ENCODE measurements at regions not wholly inside any gene's neighbourhood (a gene's known extent, or its start where the extent isn't known, plus 50 kb on each side); places are given as distances from the start of the nearest gene placed in this dataset.

- Histone ChIP-seq H3K36me3 (ENCODE audit: control insufficient read depth in 2 of 2, insufficient read depth in 1 of 2, low read length in 2 of 2) (no peaks in the 10 kb centered on the region), H3K4me3 (ENCODE audit: low read depth, low read length) (no peak overlapping the region), H3K27ac (ENCODE audit: extremely low read depth, low read depth, low read length) (no peak overlapping the region), H3K4me1 (ENCODE audit: control insufficient read depth, insufficient read depth, low read length) (no peaks in the 10 kb centered on the region), H3K9me3 (ENCODE audit: control insufficient read depth, insufficient read depth, low read depth, low read length) (no peaks in the 10 kb centered on the region)
- CTCF ChIA-PET, result no interaction called here
- POLR2A ChIA-PET, result no interaction called here
- TF ChIP-seq ZNF580 (tag by site-specific recombination; IDR thresholded peaks at IDR 0.05) (no peak), ZNF26 (tag by site-specific recombination; IDR thresholded peaks at IDR 0.05) (no peak), ZNF416 (tag by site-specific recombination; IDR thresholded peaks at IDR 0.05) (no peak), ZNF560 (tag by site-specific recombination; IDR thresholded peaks at IDR 0.05; ENCODE audit: borderline replicate concordance) (no peak)
These were observed 986.9 kb downstream of the TYW1 start for GRCh38 chr7:67983486-67983885.

- H3K9me3 ChIP-seq (ENCODE audit: control insufficient read depth, insufficient read depth, low read depth, low read length), result no peaks in the 10 kb centered on the region
- no peak overlapping the region for H3K4me3 ChIP-seq (ENCODE audit: low read depth, low read length)
- POLR2A ChIA-PET, result no interaction called here
- CTCF ChIA-PET, result no interaction called here
- H3K27ac ChIP-seq (ENCODE audit: extremely low read depth, low read depth, low read length), result no peak overlapping the region
- H3K4me1 ChIP-seq (ENCODE audit: control insufficient read depth, insufficient read depth, low read length), result no peaks in the 10 kb centered on the region
- H3K36me3 ChIP-seq (ENCODE audit: control insufficient read depth in 2 of 2, insufficient read depth in 1 of 2, low read length in 2 of 2), result no peaks in the 10 kb centered on the region
- TF ChIP-seq ZNF510 (tag by site-specific recombination; IDR thresholded peaks at IDR 0.05; ENCODE audit: insufficient replicate concordance) (no peak), ZNF398 (tag by site-specific recombination; IDR thresholded peaks at IDR 0.05) (no peak)
These were observed 987.7 kb downstream of the TYW1 start for GRCh38 chr7:67984326-67984725.

- Histone ChIP-seq H3K4me3 (ENCODE audit: low read depth, low read length) (no peak overlapping the region), H3K4me1 (ENCODE audit: control insufficient read depth, insufficient read depth, low read length) (no peaks in the 10 kb centered on the region), H3K9me3 (ENCODE audit: control insufficient read depth, insufficient read depth, low read depth, low read length) (no peaks in the 10 kb centered on the region), H3K27ac (ENCODE audit: extremely low read depth, low read depth, low read length) (no peak overlapping the region), H3K36me3 (ENCODE audit: control insufficient read depth in 2 of 2, insufficient read depth in 1 of 2, low read length in 2 of 2) (no peaks in the 10 kb centered on the region)
- TF ChIP-seq ZNF518A (tag by site-specific recombination; conservative IDR thresholded peaks at IDR 0.05; ENCODE audit: low read depth), result no peak
- no peak for TF ChIP-seq ZNF621 (tag by site-specific recombination; IDR thresholded peaks at IDR 0.05)
- no peak for TF ChIP-seq ZNF37A (tag by site-specific recombination; IDR thresholded peaks at IDR 0.05)
- no peak for TF ChIP-seq TRIM28 (IDR thresholded peaks at IDR 0.05; ENCODE audit: borderline replicate concordance, low read length)
- TF ChIP-seq ZNF639 (tag by site-specific recombination; IDR thresholded peaks at IDR 0.05), result no peak
- TF ChIP-seq ZNF16 (tag by site-specific recombination; IDR thresholded peaks at IDR 0.05; ENCODE audit: low read depth), result no peak
- TF ChIP-seq ZNF138 (tag by site-specific recombination; IDR thresholded peaks at IDR 0.05; ENCODE audit: borderline replicate concordance), result no peak
- POLR2A ChIA-PET, result no interaction called here
- CTCF ChIA-PET, result interaction anchor here (0.5 to 0.7 kb wide), 3 partner anchors 23 to 505 kb away, joined by 3 read pairs; no protein-coding TSS in a partner anchor
These were observed 992.5 kb downstream of the TYW1 start for GRCh38 chr7:67989142-67989541.

Data from HEK293 (cell line).